Heart left ventricle (tissue), 13 donors: ENCODE measurements at regions not wholly inside any gene's neighbourhood (a gene's known extent, or its start where the extent isn't known, plus 50 kb on each side); places are given as distances from the start of the nearest gene placed in this dataset.

Experiments
- CTCF ChIP-seq, 12 donors: fragments of 200-600 bp; sonication (generic) in 4 of 12; IDR thresholded peaks; one replicate each; pipeline versions ENCODE4 v1.5.0 to v1.8.0; 2018 to 2022; ENCODE audit warnings: antibody characterized with exemption in 12 of 12, mild to moderate bottlenecking in 5 of 12
- POLR2A ChIP-seq, 2 donors: fragments of 450-650 bp; IDR thresholded peaks; one replicate each; pipeline ENCODE4 v1.6.1; 2017; ENCODE audit warnings: antibody characterized with exemption in 2 of 2, mild to moderate bottlenecking in 2 of 2, moderate library complexity in 2 of 2
- donor health status: ischemic (EF 13 %, LVEDD 7.1; RV severe dilation, severe dysfunction).
- donor health status: DM: no; HTN: yes; CAD: no.
- donor health status: DM: no; HTN: no; CAD: no.
- donor health status: ischemic (EF 25% LVEDD 6.9; RV normal size, moderate dysfunction).
- donor health status: ischemic (EF 25% LVEDD 5.7; RV mildly dilated, moderate dysfunction).
- donor health status: ischemic (EF 35%, LVEDD 5.7; RV mildly dilated, moderate dysfunction).
- donor health status: nonischemic (EF 11% LVEDD 7.7; RV severe dilation, severe dysfunction).
- donor health status: DM: yes; HTN: yes; CAD: no.
- donor health status: PGD.
- donor health status: ischemic (EF 29% LVEDD 5.4; RV normal size, mild dysfunction).
- donor health status: nonischemic (EF 23%, LVEDD 6.1; RV moderate dilation, normal function).

GRCh38 chr4:11049001-11049400 is 364.4 kb upstream of the CLNK start:
- TF ChIP-seq CTCF (IDR thresholded peaks at IDR 0.05) (no peak), POLR2A (IDR thresholded peaks at IDR 0.05) (no peak)
